ENCODE measurements at regions not wholly inside any gene's neighbourhood (a gene's known extent, or its start where the extent isn't known, plus 50 kb on each side); places are given as distances from the start of the nearest gene placed in this dataset.
"Not testable (repeated sequence)": the region's sequence is repeated elsewhere in the genome, so short reads cannot be mapped to it uniquely, and the experiment has no call there.

DNA sequence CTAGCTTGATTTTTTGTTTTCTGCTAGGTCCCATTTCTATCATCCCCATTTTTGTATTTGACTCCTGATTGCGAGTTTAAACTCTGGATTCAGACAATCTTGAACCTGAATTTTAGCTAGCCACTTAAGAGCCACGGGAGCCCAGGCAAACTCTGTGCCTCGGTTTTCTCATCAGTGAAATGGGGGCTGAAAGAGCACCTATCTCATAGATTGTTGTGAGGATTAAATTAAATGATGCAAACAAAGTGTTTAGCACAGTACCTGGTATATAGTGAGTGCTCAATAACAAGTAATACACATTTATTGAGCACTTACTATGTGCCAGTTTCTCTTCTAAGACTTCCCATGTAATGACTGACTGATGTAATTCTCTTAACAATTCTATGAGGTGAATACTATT lies 158.1 kb upstream of the POU3F1 start:
- DNase-seq = no peak

DNA sequence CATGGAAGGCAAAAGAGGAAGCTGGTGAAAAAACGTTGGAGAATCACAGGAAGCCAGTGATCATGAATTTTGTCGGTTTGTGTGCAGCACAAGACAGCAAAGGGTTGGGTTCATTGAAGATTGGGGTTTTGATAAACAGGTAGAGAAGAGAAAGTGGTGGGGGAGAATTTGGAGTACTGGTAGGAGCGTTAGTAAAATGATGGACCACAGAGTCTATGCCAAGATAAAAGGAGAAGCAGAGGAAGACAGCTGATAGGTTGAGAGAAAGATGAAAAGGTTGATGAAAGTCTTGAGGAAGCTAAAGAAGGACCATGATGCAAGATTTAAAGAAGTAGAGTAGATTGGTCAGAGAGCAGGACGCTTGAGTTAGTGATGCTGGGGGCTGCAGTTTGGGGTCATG lies 156.8 kb upstream of the POU3F1 start:
- DNase-seq = no peak

DNA sequence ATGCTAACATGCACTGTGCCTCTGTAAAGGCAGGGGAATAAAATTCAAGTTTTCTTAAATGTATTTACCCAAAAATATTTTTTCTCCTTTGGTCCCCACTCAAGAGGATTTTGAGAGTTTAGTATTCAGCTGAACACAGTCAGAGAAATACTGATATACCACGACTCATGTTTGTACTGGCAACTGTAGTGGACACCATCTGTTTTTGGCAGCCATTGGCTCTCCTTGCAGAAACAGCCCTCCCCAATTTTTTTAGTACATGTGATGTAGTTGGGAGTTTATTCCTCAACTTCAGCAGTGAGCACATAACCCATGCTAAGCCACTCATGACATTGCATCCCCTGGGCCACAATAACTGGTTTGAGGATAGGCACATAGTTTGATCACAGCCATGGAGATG lies 154.8 kb upstream of the POU3F1 start:
- no peak for DNase-seq

DNA sequence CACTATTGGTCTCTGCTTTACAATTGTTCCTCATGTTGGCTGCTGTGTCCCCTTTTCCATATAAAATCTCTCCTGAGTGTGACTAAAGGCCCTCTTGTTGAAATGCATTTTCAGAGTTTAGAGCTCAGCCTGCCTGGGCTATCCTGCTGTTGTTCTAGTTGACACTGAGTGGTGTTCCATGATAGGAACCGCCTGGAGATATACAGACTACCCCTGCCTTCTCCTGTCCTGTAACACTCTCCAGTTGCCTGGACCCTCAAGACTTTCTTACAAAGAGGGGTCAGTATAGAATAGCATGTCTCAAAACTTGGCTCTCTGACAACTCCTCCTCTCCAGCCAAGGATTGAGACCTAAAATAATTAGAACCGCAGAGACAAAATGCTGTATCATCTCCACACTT lies 152.0 kb upstream of the POU3F1 start:
- no peak for DNase-seq

DNA sequence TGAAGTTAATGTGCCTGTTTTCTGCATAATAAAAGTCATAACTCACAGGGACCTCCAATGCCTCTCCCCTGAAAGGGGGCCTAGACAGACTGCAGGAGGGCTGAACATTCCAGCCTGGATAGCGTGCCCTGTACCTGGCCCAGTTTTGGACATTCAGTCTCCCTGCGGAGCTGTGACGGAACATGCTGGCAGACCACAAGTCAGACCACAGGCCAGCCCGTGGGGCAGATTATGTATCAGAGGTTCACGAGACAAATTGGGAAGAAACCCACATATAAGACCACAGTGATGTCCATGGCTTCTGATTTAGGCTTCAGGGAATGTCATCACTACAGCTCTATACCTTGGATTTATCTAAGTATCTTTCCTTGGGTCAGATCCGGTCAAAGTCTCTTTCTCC lies 151.5 kb upstream of the POU3F1 start:
- DNase-seq = no peak

DNA sequence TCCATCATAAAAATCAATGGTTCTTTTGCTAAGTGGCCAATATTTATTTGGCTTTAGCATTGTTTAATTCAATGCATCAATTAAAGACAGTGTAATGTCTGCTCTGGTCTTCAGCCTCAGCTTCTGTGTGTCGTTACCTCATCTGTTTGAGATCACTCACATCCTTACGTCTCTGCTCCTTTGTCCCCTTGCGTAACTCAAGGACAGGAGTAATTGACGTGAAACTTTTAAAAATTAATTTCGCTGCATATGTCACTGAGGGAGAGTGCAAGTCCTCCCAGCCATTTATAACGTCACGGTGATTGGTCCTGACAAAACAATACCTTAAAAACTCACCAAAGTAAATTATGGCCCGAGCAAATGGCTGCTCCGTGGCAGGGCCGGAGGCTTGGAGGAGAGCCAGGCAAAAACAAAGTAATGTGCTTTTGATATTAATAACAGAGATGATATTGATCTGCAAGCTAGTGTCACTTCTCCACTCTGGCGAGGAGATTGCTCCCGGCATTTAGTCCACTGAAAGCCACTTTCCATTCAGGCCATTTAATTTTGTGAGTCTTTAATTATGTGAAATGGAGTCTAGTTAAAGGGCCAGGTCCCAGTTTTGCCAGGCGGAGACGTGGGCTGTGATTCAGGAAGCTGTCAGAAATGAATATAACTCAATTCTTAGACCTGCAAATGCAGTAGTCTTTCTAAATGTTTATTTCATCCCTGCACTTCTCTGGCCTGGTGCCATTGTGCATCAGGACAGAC lies 150.9 kb upstream of the POU3F1 start:
- no peak for DNase-seq

DNA sequence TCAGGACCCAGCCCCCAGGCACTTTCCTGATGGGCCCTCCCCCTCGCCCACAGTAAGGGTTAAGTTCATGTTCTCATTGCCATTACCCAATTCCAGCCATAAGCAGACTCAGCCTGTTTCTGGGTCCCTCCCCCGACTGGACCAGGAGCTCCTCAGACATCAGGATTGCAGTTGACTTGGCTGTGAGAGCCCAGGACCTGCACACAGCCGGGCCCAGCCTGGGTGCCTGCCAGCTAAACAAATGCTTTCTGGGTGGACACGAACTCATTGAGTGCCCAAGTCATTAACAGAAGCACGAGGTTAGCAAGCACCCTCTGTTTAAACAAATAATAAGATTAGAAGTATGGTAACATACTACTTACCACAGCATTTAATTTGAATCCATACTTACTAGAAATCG lies 147.9 kb upstream of the POU3F1 start:
- no peak for DNase-seq

DNA sequence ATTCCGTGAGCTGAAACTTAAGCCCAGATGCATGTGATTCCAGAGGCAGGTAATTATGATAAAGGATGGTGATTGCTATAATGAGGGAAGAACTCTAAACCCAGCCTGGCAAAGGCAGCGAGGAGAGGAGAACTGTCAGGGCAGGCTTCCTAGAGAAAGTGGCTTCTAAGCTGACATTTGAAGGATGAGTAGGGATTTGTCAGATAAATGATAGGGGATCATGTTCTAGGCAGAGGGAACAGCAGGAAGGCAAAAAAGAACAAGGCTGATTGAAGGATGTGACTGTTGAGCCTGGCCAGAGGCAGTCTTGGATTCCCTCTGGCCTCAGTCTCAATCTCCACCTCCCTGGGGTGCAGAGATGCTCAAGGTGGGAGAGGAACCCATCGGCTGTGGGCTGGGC lies 146.4 kb upstream of the POU3F1 start:
- DNase-seq = no peak

DNA sequence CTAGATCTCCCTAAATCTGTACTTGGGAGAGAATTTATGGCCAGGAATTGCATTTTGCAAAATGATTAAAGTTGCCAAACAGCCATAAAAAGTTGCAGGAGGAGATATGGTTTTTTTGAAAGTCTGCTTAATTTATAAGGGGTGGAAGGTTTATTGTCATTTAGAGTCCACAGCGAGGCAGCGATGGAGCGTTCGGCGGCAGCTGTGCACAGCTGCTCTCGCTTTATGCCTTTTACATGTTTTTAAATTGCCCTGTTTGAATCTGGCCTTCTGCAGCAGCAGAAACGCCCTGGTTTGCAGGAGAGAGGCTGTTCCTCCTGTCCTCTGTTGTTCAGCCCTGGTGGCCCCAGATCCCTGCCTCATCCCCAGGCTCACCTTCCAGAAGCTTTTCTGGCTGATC lies 144.9 kb upstream of the POU3F1 start:
- DNase-seq = no peak

DNA sequence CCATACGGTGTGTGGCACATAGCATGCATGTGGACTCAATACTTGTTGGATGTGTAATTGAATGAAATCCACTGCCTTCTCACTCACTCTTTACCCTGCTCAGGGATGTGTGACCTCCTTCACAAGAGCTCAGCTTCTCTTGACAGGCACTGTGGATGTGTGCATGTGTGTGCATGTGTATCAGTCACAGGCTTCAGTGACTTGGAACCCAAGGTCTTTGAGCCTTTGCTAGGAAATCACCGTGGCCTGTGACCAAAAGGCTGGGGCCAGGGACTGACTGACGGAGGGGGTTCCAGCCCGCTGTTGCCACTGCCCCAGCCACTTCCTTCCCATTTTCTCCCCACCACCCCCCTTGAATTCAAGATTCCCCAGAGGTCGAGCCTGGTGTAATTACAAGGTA lies 144.4 kb upstream of the POU3F1 start:
- no peak for DNase-seq

DNA sequence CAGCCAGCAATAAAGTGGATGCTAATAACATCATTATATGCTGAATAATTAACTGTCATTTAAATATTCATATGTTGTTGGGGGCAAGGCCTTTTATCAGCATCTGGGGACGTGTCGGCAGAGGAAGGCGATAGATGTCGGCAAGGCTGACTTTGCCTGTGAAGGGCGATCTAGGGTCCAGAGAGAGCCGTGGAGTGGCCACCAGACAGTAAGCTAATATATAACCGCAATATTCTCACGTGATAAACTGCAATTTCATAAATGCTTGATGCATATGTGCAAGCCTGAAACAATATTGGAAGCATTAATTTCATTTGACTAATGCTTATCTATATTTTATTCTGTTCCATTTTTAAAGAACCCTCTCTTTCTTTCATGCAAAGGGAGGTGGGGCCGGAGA lies 141.0 kb upstream of the POU3F1 start:
- no peak for DNase-seq

DNA sequence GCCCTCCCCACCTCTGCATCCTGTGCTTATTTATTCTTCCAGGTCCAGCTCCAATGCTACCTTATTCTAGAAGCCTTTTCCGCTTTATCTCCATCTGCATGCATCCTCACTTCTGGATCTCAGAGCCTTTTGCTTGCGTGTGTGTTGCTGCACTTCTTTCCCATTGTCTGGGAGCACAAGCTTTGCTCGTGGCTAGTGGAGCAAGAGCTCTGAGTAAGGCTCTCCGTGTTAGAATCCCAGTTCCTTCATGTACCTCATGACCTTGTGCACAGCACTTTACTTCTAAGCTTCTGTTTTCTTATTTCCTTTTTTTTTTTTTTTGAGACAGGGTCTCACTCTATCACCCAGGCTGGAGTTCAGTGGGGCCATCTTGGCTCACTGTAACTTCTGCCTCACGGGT lies 140.0 kb upstream of the POU3F1 start:
- no peak for DNase-seq

DNA sequence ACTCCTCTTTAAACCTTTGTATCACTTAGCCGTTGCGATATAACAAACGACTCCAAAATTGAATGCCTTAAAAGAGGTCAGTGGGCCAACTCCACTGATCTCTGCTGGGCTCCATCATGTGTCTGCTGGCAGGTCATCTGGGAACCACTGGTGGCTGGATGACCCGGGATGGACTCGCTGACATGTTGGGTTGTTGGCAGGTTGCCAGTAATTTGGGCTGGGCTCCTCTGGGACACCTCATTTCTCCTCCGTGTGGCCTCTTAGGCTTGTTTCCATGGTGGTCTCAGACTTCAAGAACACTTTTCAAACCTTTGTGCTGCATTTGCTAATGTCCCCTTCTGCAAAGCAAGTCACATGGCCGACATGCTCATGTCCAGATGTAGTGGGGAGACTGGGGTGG lies 139.3 kb upstream of the POU3F1 start:
- no peak for DNase-seq

DNA sequence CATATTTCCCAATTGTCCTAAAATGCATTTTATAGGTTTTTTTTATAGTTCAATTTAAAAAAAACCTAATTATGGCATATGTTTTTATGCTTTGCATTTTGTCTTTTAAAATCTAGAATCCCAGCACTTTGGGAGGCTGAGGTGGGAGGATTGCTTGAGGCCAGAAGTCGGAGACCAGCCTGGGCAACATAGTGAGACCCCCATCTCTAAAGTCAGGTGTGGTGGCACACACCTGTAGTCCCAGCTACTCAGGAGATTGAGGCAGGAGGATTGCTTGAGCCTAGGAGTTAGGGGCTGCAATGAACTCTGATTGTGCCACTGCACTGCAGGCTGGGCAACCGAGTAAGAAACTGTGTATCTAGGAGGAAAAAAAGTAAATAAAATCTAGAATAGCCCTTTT lies 137.2 kb upstream of the POU3F1 start:
- DNase-seq = no peak

DNA sequence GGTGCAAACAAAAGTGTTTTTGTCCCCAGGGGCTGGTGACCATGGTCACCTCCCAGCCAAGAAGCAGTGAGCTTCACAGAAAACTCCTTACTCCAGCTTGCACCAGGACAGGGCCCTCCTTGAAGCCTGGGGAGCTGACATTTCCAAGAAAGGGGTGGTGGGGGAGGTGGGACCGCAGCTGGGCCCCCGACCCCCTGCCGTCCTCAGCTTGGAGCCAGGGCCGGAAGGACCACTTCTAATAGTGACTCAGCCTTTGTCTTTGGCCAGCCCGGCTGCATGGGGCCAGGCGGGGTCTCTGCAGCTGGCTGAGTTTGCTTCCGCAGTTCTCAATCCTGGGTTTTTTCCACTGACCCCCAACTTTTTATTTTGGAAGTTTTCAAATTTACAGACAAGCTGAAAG lies 136.5 kb upstream of the POU3F1 start:
- DNase-seq = no peak

DNA sequence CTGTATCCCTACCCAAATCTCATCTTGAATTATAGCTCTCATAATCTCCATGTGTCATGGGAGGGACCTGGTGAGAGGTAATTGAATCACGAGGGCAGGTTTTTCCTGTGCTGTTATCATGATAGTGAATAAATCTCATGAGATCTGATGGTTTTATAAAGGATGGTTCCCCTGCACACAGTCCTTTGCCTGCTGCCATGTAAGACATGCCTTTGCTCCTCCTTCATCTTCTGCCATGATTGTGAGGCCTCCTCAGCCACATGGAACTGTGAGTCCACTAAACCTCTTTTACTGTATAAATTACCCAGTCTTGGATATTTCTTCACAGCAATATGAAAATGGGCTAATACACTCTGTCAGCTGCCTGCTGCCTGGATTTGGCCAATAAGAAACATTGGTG lies 133.8 kb upstream of the POU3F1 start:
- DNase-seq = not testable (repeated sequence)

DNA sequence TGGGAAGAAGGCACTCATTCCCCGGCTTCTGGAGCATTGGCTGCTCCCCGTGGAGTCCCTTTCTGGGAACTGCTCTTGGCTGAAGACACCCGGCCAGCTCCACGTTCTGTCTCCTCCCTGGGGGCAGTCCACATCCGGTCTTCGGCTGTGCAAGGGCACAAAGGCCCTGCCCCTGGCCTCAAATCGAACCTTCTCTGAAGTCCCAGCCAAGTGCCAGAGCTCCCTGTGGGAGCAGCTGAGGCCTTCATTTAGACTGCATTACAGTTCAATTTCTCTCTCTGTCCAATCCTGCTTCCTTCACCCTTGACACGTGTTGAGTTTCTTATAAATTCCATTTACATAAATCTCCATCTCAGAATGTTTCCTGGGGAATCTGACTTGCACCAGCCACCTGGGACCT lies 132.9 kb upstream of the POU3F1 start:
- no peak for DNase-seq

DNA sequence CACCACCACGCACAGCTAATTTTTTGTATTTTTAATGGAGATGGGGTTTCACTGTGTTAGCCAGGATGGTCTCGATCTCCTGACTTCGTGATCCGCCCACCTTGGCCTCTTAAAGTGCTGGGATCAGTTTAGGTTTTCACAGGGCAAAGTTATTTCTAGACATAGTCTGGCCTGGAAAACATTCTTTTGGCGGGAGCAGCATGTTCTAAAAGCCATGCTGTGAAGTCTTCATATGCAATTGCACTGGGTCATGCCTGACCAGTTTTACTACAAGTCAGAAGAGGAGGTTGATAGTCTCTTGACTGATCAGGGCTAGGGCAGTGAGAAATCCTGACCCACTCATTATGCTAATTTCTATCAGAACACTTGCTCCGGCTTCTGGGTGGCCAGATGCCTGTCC lies 131.6 kb upstream of the POU3F1 start:
- no peak for DNase-seq

DNA sequence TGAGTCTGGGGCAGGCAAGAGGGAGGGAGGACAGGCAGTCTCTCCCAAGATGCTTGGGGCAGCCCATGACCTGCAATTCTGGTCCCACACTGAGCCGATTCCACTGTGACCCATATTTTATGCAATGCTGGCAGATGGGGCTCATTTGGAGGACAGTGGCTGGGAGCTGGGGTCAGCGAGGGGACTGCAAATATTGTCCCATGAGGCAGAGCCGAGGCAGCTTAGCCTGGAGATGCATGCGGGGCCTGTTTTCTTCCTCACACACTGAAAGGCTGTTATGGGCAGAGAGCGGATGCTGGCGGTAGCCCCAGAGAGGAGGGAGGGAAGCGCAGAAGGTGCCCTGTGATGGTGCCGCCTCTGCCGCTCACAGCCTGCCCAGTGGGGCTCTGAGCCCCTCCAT lies 128.5 kb upstream of the POU3F1 start:
- no peak for DNase-seq

DNA sequence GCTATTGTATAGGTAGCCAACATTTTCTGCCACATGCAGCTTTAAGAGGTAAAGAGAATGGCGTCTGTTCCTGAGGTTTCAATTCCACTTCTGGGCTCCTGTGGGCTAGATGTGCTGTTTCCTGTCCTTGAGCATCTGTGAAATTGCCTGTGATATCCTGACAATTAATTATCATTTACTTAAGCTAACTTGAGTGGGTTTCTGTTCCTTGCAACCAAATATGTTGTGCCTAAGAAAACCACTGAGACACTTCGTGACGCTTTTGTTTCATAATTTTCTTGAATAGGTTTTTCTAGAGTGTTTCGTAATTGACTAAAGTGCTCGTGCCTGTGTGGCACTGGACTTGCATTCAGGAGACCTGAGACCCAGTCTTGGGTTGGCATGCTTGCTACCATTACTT lies 127.3 kb upstream of the POU3F1 start:
- DNase-seq = no peak

DNA sequence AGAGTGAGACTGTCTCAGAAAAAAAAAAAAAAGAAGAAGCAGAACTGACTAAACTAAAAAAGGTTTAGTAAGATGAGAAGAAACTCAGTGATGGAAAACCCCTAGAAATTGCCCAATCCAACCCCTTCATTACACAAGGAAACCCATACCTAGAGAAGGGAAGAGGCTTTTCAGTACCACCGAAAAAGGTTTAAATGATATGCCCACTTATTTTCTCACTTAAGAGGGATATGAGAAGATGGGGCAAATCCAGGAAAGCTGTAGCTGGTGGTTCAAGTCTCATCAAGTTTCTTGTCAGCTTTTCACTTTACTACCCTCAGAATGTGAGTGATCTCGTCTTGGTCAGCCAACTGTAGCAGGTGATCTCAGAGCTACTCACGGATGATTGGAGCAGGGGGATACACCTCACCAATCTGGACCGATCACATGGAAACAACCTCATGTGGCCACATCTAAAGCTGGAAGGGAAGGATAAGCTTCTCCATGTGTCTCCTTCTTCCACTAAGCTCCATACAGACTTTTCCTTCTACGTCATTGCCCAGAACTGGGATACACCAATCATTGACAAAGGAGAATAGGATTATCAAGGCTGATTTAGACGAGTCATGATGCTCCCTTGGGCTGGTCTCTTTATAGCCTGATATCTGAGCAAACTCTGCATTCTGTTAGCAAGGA lies 126.7 kb upstream of the POU3F1 start:
- no peak for DNase-seq

DNA sequence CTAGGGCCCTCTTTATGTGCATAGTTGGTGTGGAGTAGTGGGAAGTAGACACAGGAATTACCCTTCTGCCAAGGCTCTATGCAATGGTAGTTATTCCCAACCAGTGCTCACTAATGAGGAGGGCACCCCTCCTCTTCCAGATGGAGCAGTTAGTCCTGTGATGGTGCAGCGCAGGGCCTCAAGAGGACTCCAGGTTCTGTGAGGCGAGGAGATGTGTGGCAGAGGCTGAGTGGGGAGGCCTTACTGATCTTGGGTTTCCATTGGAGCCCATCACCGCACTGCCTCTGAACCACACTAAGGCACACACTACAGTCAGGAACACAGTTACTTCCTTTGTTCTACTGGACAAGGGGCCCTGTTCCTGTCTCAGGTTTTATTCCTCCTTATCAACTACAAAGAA lies 122.5 kb upstream of the POU3F1 start:
- no peak for DNase-seq

DNA sequence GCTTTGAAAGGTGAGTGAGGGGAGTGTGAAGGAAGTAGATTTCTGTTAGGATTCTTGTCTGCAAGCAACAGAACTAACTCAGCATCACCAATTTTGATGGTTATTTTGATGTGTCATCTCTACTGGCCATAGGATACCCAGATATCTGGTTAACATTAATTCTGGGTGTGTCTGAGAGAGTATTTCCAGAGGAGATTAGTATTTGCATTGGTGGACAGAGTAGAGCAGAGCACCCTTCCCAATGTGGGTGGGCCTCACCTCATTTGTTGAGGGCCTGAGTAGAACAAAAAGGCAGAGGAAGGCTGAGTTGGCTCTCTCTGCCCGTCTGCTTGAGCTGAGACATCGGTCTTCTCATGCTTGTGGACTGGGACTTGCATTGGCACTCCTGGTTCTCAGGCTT lies 121.8 kb upstream of the POU3F1 start:
- DNase-seq = no peak

DNA sequence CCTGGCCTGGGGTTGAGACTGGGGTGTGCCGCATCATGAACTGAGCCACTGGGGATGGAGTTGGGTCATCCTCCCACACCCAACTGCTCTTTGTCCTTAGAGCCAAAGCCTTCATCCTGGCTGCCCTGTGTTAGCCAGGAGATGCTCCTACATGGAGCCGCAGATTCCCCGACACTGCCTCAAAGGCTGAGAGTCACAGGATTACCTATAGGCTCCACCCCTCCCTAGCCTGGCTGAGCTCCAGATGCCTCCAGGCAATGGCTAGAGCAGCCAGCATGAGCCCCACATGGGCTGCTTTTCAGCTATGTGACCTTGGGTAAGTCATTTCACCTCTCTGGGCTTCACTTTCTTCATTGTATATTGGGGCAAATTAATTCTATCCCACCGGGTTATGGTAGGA lies 119.9 kb upstream of the POU3F1 start:
- no peak for DNase-seq
